Lung (tissue), 11 donors: ENCODE measurements at regions not wholly inside any gene's neighbourhood (a gene's known extent, or its start where the extent isn't known, plus 50 kb on each side); places are given as distances from the start of the nearest gene placed in this dataset.
"Not testable (repeated sequence)": the region's sequence is repeated elsewhere in the genome, so short reads cannot be mapped to it uniquely, and the experiment has no call there.

Source experiments
- ATAC-seq: fragments of 200-7000 bp; cut with Tn5 transposase; one replicate; pipeline ENCODE4 v1.9.1; 2020; ENCODE audit warnings: moderate number of reproducible peaks; ENCODE audit not compliant: insufficient read depth, low FRiP score
- DNase-seq, 3 donors: peaks; one replicate each; pipeline ENCODE4 v3.0.0-alpha.2; 2013 to 2017
- H3K27ac ChIP-seq, 2 donors: one replicate each; pipeline ENCODE4 v1.5.1; 2013; ENCODE audit warnings: mild to moderate bottlenecking in 2 of 2, moderate library complexity in 2 of 2, control low read depth in 1 of 2, inconsistent platforms in 1 of 2, low read depth in 1 of 2, low read length in 1 of 2
- H3K27me3 ChIP-seq, 3 donors: one replicate each; pipeline ENCODE4 v1.5.1; 2013; ENCODE audit warnings: low read length in 2 of 3; ENCODE audit not compliant: control insufficient read depth in 3 of 3, insufficient read depth in 3 of 3
- H3K36me3 ChIP-seq, 4 donors: one replicate each; pipeline ENCODE4 v1.5.1; 2013; ENCODE audit warnings: low read length in 4 of 4, mild to moderate bottlenecking in 1 of 4, moderate library complexity in 1 of 4; ENCODE audit not compliant: control insufficient read depth in 4 of 4, insufficient read depth in 4 of 4
- H3K4me1 ChIP-seq, 5 donors: one replicate each; pipeline ENCODE4 v1.5.1; 2013; ENCODE audit warnings: low read length in 5 of 5, mild to moderate bottlenecking in 2 of 5, moderate library complexity in 1 of 5; ENCODE audit not compliant: control insufficient read depth in 5 of 5, insufficient read depth in 5 of 5
- H3K4me3 ChIP-seq: one replicate; pipeline ENCODE4 v1.5.1; 2013; ENCODE audit warnings: mild to moderate bottlenecking, control low read depth, moderate library complexity
- H3K9ac ChIP-seq, 2 donors: one replicate each; pipeline ENCODE4 v1.5.1; 2013; ENCODE audit warnings: low read length in 2 of 2, control low read depth in 1 of 2; ENCODE audit not compliant: insufficient read depth in 1 of 2
- H3K9me3 ChIP-seq, 4 donors: one replicate each; pipeline ENCODE4 v1.5.1; 2013; ENCODE audit warnings: low read length in 3 of 4, mild to moderate bottlenecking in 1 of 4, moderate library complexity in 1 of 4; ENCODE audit not compliant: control insufficient read depth in 4 of 4, insufficient read depth in 3 of 4
- CTCF ChIP-seq: IDR thresholded peaks from 2 replicates; pipeline ENCODE4 v1.5.1; 2012; ENCODE audit warnings: mild to moderate bottlenecking; ENCODE audit errors: control extremely low read depth, extremely low read depth
- WGBS, 2 donors: extraction: QIAGEN DNeasy Blood & Tissue Kit; methylation state at CpG; one replicate each; pipeline ENCODE4 v1.1.7; 2013; 5-methylcytosine and 5-hydroxymethylcytosine counted together
- donor health status: control.
- donor health status: control.
- donor health status: Bipolar disorder and iron deficiency.
- donor health status: healthy.
- donor health status: DM: yes; HTN: yes; CAD: no.

- no peaks in the 10 kb centered on the region for H3K9me3 ChIP-seq
- H3K27ac ChIP-seq = no peak overlapping the region
- H3K9ac ChIP-seq = no peak overlapping the region
- WGBS, 2 donors = 98 to 100% methylated on average over 1 of the region's 1 CpG
- H3K4me1 ChIP-seq = peaks cover 0 to 31% (median 2%) of the 10 kb centered on the region in 5 donors
- H3K36me3 ChIP-seq = no peaks in the 10 kb centered on the region
- H3K4me3 ChIP-seq = no peak overlapping the region
- TF ChIP-seq CTCF = no peak
- ATAC-seq = no peak
- no peak for DNase-seq
- no peaks in the 10 kb centered on the region for H3K27me3 ChIP-seq
These were observed 228.6 kb upstream of the RBBP8 start for GRCh38 chr18:22704586-22704918.

DNA sequence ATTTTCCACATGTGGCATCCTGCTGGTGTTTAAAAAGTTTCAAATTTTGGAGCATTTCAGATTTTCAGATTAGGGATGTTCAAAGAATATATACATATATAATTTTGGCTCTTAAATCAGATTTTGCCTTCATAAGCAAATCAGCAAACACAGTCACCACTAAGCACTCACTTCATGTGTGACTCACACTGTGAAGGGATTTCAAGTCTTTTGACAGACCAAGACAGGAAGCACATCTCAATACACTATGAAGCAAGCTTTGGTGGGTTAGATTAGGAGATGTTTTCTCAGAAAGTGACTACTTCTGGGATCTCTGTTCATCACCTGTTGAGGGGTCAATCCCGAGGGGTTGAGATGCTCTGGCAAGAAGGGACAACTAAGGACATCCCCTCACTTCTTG, 227.8 kb upstream of the RBBP8 start:
- Histone ChIP-seq H3K9me3 (no peaks in the 10 kb centered on the region), H3K27me3 (no peaks in the 10 kb centered on the region), H3K4me1 (peaks cover 0 to 31% (median 2%) of the 10 kb centered on the region in 5 donors), H3K27ac (no peak overlapping the region), H3K36me3 (no peaks in the 10 kb centered on the region), H3K9ac (peak overlapping the region in 1 of 2 donors; percentile 55), H3K4me3 (no peak overlapping the region)
- no peak for ATAC-seq
- WGBS, 2 donors = 76 to 80% methylated on average over 1 of the region's 1 CpG
- no peak for TF ChIP-seq CTCF
- no peak for DNase-seq

GRCh38 chr18:22706025-22706424, 227.1 kb upstream of the RBBP8 start:
- not testable (repeated sequence) for H3K27me3 ChIP-seq, H3K9ac ChIP-seq, DNase-seq, H3K9me3 ChIP-seq, H3K4me3 ChIP-seq, H3K27ac ChIP-seq, H3K36me3 ChIP-seq, ATAC-seq
- WGBS, 2 donors = 95 to 97% methylated on average over 3 of the region's 3 CpGs
- H3K4me1 ChIP-seq = peaks cover 1 to 34% (median 3%) of the 10 kb centered on the region in 5 donors

DNA sequence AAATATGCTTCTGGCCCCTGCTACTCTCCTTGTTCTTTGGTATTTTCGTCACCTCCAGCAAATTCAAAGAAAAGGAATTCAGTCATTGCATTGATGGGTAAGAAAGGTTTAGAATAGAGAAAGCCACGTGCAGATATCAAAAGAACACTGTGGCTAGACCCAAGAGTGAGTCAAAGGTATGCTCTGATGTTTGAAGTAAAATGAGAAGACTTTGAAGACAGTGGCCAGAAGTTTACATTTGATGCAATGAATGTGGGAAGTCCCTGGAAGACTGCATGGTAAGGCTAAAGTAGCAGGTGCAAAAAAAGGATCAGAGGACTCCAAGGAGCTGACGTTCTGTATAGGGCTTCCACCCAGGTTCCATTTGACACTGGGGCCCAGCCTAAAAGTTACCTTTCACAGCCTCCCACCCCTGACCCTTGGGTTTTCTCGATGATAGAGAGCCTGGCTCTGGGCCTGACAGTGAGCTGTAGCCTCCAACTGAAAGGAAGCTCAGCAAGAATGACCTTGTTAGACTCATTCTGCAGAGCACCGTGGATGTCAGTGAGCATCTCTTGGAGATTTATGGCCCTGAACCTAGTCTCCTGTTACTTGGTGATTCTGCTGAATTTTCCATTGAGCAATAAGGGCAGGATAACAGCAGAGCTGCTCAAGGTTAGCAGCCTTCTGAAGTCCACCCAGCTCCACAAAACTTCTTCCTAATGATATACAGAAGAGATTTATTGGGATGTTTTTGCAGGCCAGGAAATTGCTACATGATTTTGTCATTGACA, 223.7 kb upstream of the RBBP8 start:
- no peak overlapping the region for H3K9ac ChIP-seq
- H3K36me3 ChIP-seq = no peaks in the 10 kb centered on the region
- no peak for TF ChIP-seq CTCF
- H3K27ac ChIP-seq = no peak overlapping the region
- H3K9me3 ChIP-seq = no peaks in the 10 kb centered on the region
- WGBS, 2 donors = 68 to 69% methylated on average over 5 of the region's 5 CpGs
- DNase-seq (no peak), ATAC-seq (no peak)
- no peak overlapping the region for H3K4me3 ChIP-seq
- H3K4me1 ChIP-seq = peaks cover 4 to 26% (median 6%) of the 10 kb centered on the region in 5 donors
- H3K27me3 ChIP-seq = no peaks in the 10 kb centered on the region
